HEK293 (cell line): ENCODE measurements at regions not wholly inside any gene's neighbourhood (a gene's known extent, or its start where the extent isn't known, plus 50 kb on each side); places are given as distances from the start of the nearest gene placed in this dataset.
"Not testable (repeated sequence)": the region's sequence is repeated elsewhere in the genome, so short reads cannot be mapped to it uniquely, and the experiment has no call there.

Source experiments
- CTCF ChIA-PET: fragments of 350-600 bp; formaldehyde crosslinking; extraction: SDS; loops from one replicate; lab custom pipeline; 2021; ENCODE audit warnings: antibody characterized with exemption; lab: Yijun Ruan, JAX
- POLR2A ChIA-PET: fragments of 300-600 bp; formaldehyde crosslinking; extraction: SDS; loops from one replicate; lab custom pipeline; 2020; ENCODE audit warnings: antibody characterized with exemption, inconsistent platforms; lab: Yijun Ruan, JAX
- H3K27ac ChIP-seq: fragments of 200-500 bp; sonication (Bioruptor generic); 2 replicates; pipeline ENCODE4 v1.5.1; 2014; ENCODE audit warnings: low read depth, low read length, control low read depth, inconsistent platforms; ENCODE audit errors: extremely low read depth
- H3K36me3 ChIP-seq, 2 experiments: fragments of 200-500 bp in 1 of 2; sonication (Bioruptor generic) in 1 of 2; 1 replicate in 1 of 2; 2 replicates in 1 of 2; pipeline ENCODE4 v1.5.1; 2014 to 2017; ENCODE audit warnings: inconsistent platforms in 2 of 2, low read length in 2 of 2; ENCODE audit not compliant: control insufficient read depth in 2 of 2, insufficient read depth in 1 of 2
- H3K4me1 ChIP-seq: fragments of 200-500 bp; sonication (Bioruptor generic); 2 replicates; pipeline ENCODE4 v1.5.1; 2014; ENCODE audit warnings: mild to moderate bottlenecking, low read length, inconsistent platforms; ENCODE audit not compliant: control insufficient read depth, insufficient read depth
- H3K4me3 ChIP-seq: 2 replicates; pipeline ENCODE4 v1.5.1; 2011; ENCODE audit warnings: low read depth, mild to moderate bottlenecking, control low read depth, low read length, moderate library complexity
- H3K9me3 ChIP-seq: fragments of 200-500 bp; sonication (Bioruptor generic); 2 replicates; pipeline ENCODE4 v1.5.1; 2014; ENCODE audit warnings: low read depth, low read length, inconsistent platforms; ENCODE audit not compliant: control insufficient read depth, insufficient read depth
- CTCF ChIP-seq: fragments of 450-650 bp; formaldehyde crosslinking; IDR thresholded peaks from 2 replicates; pipeline ENCODE4 v1.5.1; 2016; ENCODE audit warnings: missing biosample characterization, missing genetic modification characterization
- KLF16 ChIP-seq: fragments of 450-650 bp; formaldehyde crosslinking; IDR thresholded peaks from 2 replicates; pipeline ENCODE4 v1.5.1; 2017; ENCODE audit warnings: missing biosample characterization, missing genetic modification characterization
- KLF8 ChIP-seq: fragments of 450-650 bp; formaldehyde crosslinking; IDR thresholded peaks from 2 replicates; pipeline ENCODE4 v1.5.1; 2016; ENCODE audit warnings: missing biosample characterization, missing genetic modification characterization
- RBAK ChIP-seq: fragments of 450-650 bp; formaldehyde crosslinking; IDR thresholded peaks from 2 replicates; pipeline ENCODE4 v1.5.1; 2016; ENCODE audit warnings: missing biosample characterization, missing genetic modification characterization
- SCRT2 ChIP-seq: fragments of 450-650 bp; formaldehyde crosslinking; IDR thresholded peaks from 2 replicates; pipeline ENCODE4 v1.5.1; 2016; ENCODE audit warnings: missing biosample characterization, missing genetic modification characterization
- ZIC2 ChIP-seq: fragments of 450-650 bp; formaldehyde crosslinking; IDR thresholded peaks from 2 replicates; pipeline ENCODE4 v1.5.1; 2016; ENCODE audit warnings: missing biosample characterization, missing genetic modification characterization
- ZNF169 ChIP-seq: fragments of 450-650 bp; formaldehyde crosslinking; IDR thresholded peaks from 2 replicates; pipeline ENCODE4 v1.5.1; 2016; ENCODE audit warnings: missing biosample characterization, missing genetic modification characterization
- ZNF292 ChIP-seq: fragments of 450-650 bp; formaldehyde crosslinking; IDR thresholded peaks from 2 replicates; pipeline ENCODE4 v1.5.1; 2016; ENCODE audit warnings: low read depth, missing biosample characterization, missing genetic modification characterization, borderline replicate concordance
- ZNF366 ChIP-seq: fragments of 450-650 bp; formaldehyde crosslinking; conservative IDR thresholded peaks from 2 replicates; pipeline ENCODE4 v1.5.1; 2016; ENCODE audit warnings: missing biosample characterization, missing genetic modification characterization
- ZNF623 ChIP-seq: fragments of 450-650 bp; formaldehyde crosslinking; IDR thresholded peaks from 2 replicates; pipeline ENCODE4 v1.5.1; 2016; ENCODE audit warnings: missing biosample characterization, missing genetic modification characterization
- ZSCAN18 ChIP-seq: fragments of 450-650 bp; formaldehyde crosslinking; IDR thresholded peaks from 2 replicates; pipeline ENCODE4 v1.5.1; 2016; ENCODE audit warnings: missing biosample characterization, missing genetic modification characterization

GRCh38 chr20:50450881-50451752 lies 59.1 kb upstream of the PTPN1 start (continued):
- no peak for TF ChIP-seq ZNF292 (tag by site-specific recombination)
- no peak for TF ChIP-seq ZNF169
- TF ChIP-seq SCRT2 (tag by site-specific recombination): peak; percentile 18; the same call in 1 of the 2 replicates
- TF ChIP-seq KLF16 (tag by site-specific recombination): no peak
- TF ChIP-seq RBAK: no peak
- TF ChIP-seq ZSCAN18 (tag by site-specific recombination): no peak
- TF ChIP-seq ZIC2 (tag by site-specific recombination): peak; percentile 78
- TF ChIP-seq CTCF (tag by site-specific recombination): no peak

- H3K9me3 ChIP-seq, H3K4me3 ChIP-seq, H3K36me3 ChIP-seq, H3K4me1 ChIP-seq, H3K27ac ChIP-seq, POLR2A ChIA-PET: not testable (repeated sequence)
- CTCF ChIA-PET: interaction anchor here (0.7 to 1.0 kb wide), 2 partner anchors 10 to 261 kb away, joined by 3 to 6 read pairs; no protein-coding TSS in a partner anchor
- TF ChIP-seq ZNF366: peak; percentile 79
- TF ChIP-seq, all 188 proteins: peak for 1; not testable (repeated sequence) for 187
Observed at GRCh38 chr20:50451792-50452425, 58.3 kb upstream of the PTPN1 start.

- Histone ChIP-seq H3K36me3 (no peaks in the 10 kb centered on the region), H3K4me1 (no peaks in the 10 kb centered on the region)
- CTCF ChIA-PET: no interaction called here
- POLR2A ChIA-PET: no interaction called here
- TF ChIP-seq KLF8: no peak
- TF ChIP-seq ZNF623 (tag by site-specific recombination): peak; percentile 63
- TF ChIP-seq, all 188 proteins: peak for 1
- H3K9me3 ChIP-seq: no peaks in the 10 kb centered on the region
- H3K27ac ChIP-seq: no peak overlapping the region
- no peak overlapping the region for H3K4me3 ChIP-seq
Observed at GRCh38 chr20:50453533-50454244, 56.5 kb upstream of the PTPN1 start.

- H3K4me1 ChIP-seq, POLR2A ChIA-PET, H3K9me3 ChIP-seq, H3K4me3 ChIP-seq, H3K27ac ChIP-seq, H3K36me3 ChIP-seq: not testable (repeated sequence)
- CTCF ChIA-PET: interaction anchor here (0.6 to 1.0 kb wide), 5 partner anchors 8 to 340 kb away, joined by 3 read pairs; no protein-coding TSS in a partner anchor
Observed at GRCh38 chr20:50455245-50455644, 54.9 kb upstream of the PTPN1 start.
